Epithelial cell of proximal tubule (primary cell): ENCODE measurements at regions not wholly inside any gene's neighbourhood (a gene's known extent, or its start where the extent isn't known, plus 50 kb on each side); places are given as distances from the start of the nearest gene placed in this dataset.
"Not testable (repeated sequence)": the region's sequence is repeated elsewhere in the genome, so short reads cannot be mapped to it uniquely, and the experiment has no call there.

Experiments
- DNase-seq: peaks from one replicate; pipeline ENCODE4 v3.0.0-alpha.2; 2011; ENCODE audit warnings: low read depth
- H3K4me3 ChIP-seq: 2 replicates; pipeline ENCODE4 v1.5.1; 2011; ENCODE audit warnings: low read depth, mild to moderate bottlenecking, low read length
- TF ChIP-seq, protein P1 (sequence below): conservative IDR thresholded peaks from 2 replicates; pipeline ENCODE4 v1.5.1; 2012; ENCODE audit warnings: low read depth, mild to moderate bottlenecking, low read length

DNA sequence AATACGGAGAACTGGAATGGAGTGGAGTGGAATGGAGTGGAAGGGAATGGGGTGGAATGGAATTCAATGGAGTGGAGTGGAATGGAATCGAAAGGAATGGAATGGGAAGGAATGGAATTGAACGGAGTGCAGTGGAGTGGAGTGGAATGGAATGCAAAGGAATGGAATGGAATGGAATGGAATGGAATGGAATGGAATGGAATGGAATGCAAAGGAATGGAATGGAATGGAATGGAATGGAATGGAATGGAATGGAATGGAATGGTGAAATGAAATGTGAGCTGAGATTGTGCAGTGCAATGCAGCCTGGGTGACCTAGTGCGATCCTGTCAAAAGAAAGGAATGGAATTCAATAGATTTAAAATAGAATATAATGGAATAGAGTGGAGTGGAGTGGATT lies 357.3 kb upstream of the WSB1 start:
- H3K4me3 ChIP-seq, DNase-seq: not testable (repeated sequence)

DNA sequence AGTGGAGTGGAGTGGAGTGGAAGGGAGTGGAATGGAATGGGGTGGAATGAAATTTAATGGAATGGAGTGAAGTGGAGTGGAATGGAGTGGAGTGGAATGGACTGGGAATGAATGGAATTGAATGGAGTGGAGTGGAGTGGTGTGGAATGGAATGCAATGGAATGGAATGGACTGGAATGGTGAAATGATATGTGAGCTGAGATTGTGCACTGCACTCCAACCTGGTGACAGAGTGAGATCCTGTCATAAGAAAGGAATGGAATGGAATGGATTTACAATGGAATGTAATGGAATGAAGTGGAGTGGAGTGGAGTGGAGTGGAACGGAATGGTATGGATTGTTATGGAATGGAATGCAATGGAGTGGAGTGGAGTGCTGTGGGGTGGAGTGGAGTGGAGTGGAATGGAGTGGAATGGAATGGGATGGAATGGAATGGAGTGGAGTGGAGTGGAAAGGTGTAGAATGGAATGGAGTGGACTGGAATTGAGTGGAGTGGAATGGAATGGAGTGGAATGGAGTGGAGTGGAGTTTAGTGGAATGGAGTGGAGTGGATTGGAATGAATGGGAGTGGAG lies 356.1 kb upstream of the WSB1 start:
- not testable (repeated sequence) for DNase-seq, H3K4me3 ChIP-seq

DNA sequence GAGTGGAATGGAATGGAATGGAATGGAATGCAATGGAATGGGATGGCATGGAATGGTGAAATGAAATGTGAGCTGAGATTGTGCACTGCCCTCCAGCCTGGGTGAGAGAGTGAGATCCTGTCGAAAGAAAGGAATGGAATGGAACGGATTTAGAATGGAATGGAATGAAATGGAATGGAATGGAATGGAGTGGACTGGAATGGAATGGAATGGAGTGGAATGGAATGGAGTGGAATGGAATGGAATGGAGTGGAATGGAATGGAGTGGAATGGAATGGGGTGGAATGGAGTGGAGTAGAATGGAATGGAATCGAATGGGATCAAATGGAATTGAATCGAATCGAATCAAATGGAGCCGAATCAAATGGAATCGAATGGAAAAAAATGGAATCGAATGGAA lies 354.2 kb upstream of the WSB1 start:
- not testable (repeated sequence) for H3K4me3 ChIP-seq, DNase-seq

DNA sequence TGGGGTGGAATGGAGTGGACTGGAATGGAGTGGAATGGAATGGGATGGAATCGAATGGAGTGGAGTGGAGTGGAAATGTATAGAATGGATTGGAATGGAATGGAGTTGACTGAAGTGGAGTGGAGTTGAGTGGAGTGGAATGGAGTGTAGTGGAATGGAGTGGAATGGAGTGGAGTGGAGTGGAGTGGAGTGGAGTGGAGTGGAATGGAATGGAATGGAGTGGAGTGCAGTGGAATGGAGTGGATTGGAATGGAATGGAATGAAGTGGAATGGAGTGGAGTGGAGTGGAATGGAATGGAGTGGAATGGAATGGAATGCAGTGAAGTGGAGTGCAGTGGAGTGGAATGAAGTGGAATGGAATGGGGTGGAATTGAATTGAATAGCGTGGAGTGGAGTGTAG lies 353.3 kb upstream of the WSB1 start:
- H3K4me3 ChIP-seq: not testable (repeated sequence)

DNA sequence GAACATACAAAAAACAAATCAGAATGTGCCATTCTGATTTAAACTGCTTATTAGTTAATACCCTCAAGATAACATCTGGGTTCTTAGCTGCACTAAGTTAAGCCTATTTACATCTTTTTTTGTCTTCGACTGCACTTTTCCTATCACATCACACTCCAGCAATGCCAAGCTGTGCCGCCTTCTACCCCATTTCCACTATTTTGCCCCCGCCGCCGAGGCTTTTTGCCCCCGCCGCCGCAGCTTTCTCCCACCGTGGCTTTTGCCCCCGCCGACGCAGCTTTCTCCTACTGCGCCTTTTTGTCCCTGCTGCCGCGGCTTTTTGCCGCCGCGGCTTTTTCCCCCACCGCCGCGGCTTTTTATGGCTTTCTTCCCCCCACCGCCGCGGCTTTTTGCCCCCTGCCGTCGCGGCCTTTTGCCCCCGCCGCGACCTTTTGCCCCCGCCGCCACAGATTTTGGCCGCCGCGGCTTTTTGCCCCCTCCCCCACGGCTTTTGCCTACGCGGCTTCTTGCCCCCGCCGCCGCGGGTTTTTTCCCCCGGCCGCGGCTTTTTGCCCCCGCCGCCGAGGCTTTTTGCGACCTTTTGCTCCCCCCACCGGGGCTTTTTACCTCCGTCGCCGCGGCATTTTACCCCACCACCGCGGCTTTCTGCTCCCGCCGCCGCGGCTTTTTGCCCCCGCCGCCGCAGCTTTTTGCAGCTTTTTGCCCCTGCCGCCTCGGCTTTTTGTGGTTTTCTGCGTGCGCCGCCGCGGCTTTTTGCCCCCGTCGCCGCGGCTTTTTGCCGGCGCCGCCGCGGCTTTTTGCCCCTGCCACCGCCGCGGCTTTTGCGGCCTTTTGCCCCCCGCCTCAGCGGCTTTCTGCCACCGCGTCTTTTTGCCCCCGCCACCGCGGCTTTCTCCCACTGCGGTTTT lies 331.4 kb upstream of the WSB1 start:
- H3K4me3 ChIP-seq: no peak overlapping the region
- TF ChIP-seq, protein P1, sequence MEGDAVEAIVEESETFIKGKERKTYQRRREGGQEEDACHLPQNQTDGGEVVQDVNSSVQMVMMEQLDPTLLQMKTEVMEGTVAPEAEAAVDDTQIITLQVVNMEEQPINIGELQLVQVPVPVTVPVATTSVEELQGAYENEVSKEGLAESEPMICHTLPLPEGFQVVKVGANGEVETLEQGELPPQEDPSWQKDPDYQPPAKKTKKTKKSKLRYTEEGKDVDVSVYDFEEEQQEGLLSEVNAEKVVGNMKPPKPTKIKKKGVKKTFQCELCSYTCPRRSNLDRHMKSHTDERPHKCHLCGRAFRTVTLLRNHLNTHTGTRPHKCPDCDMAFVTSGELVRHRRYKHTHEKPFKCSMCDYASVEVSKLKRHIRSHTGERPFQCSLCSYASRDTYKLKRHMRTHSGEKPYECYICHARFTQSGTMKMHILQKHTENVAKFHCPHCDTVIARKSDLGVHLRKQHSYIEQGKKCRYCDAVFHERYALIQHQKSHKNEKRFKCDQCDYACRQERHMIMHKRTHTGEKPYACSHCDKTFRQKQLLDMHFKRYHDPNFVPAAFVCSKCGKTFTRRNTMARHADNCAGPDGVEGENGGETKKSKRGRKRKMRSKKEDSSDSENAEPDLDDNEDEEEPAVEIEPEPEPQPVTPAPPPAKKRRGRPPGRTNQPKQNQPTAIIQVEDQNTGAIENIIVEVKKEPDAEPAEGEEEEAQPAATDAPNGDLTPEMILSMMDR: no peak
- no peak for DNase-seq

More for the DNA sequence above, 353.3 kb upstream of the WSB1 start:
- DNase-seq: not testable (repeated sequence)

DNA sequence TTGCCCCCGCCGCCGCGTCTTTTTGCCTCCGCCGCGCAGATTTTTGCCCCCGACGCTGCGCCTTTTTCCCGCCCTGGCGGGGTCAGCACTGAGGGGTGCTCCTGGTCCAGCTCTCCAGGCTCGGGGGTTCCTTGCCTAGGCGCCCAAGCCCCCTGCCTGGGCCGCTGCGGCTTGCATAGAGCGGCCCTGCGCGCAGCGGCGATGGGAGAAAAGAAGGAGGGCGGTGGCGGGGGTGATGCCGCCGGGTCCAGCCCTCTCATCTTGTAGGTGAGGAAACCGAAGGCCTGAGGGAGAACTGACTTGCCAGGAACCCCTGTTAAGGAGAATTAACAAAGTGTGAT lies 330.8 kb upstream of the WSB1 start:
- TF ChIP-seq, protein P1: no peak
- DNase-seq: no peak
- H3K4me3 ChIP-seq: no peak overlapping the region

DNA sequence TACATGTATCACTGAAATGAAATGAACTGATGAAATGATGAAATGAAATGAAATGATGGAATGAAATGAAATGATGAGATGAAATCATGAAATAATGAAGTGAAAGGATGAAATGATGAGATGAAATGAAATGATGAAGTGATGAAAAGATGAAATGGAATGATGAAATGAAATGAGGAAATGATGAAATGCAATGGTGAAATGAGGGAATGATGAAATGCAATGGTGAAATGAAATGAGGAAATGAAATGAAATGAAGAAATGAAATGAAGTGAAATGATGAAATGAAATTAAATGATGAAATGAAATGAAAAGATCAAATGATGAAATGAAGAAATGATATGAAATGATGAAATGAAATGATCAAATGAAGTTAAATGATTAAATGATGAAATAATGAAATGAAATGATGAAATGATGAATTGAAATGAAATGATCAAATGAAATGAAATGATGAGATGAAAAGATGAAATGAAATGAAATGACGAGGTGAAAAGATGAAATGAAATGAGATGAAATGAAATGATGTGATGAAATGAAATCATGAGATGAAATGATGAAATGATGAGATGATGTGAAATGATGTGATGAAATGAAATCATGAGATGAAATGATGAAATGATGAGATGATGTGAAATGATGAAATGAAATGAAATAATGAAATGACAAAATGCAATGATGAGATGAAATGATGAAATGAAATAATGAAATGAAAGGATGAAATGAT lies 327.9 kb upstream of the WSB1 start:
- not testable (repeated sequence) for H3K4me3 ChIP-seq, DNase-seq

DNA sequence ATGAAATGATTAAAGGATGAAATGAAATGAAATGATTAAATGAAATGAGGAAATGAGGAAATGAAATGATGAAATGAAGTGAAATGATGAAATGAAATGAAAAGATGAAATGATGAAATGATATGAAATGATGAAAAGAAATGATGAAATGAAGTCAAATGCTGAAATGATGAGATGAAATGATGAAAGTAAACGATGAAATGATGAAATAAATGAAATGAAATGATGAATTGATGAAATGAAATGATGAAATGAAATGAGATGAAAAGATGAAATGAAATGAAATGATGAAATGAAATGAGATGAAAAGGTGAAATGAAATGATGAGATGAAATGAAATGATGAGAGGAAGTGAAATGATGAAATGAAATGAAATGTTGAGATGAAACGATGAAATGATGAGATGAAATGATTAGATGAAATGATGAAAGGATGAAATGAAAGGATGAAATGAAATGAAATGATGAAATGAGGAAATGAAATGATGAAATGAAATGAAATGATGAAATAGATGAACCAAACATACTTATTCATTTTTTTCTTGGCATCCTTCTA lies 327.2 kb upstream of the WSB1 start:
- not testable (repeated sequence) for DNase-seq, H3K4me3 ChIP-seq

DNA sequence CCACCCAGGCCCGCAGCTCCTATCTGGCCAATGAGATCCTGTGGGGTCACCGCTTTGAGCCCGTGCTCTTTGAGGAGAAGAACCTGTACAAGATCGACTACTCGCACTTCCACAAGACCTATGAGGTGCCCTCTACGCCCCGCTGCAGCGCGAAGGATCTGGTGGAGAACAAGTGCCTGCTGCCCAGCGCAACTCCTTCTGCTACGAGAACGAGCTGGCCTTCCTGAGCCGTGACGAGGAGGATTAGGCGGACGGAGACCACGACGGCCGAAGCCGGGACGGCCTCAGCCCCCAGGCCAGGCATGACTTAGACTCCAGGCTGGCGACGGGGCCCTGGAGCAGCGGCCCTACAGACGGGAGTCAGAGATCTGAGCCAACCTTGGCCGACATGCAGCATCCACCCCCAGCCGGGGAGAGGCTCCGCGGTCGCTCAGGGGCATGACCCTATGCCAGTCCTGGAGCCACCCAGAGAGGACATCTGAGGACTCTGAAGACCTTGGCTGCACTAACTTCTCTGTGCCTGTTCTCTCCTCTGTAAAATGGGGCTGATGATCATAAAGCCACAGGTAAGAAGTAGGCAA lies 312.0 kb upstream of the WSB1 start:
- DNase-seq, H3K4me3 ChIP-seq: not testable (repeated sequence)

DNA sequence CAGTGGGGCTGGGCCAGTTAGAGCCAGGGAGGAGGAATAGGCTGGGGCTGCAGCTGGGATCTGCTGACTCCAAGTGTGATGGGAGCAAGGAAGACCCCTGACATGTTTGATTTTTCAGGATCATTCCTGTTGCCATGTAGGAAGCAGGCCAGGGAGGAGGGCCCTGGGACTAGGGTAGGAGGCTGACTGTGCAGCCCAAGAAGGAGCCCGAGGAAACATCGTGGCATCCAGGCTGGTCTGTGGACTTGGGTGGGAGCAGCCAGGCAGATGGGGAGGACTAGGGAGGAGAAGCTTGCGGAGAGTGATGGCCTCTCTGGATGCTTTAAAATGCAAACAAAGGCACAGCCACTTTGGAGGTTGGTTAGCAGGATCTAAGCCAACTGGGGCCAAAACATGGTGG lies 311.4 kb upstream of the WSB1 start:
- not testable (repeated sequence) for DNase-seq, H3K4me3 ChIP-seq

DNA sequence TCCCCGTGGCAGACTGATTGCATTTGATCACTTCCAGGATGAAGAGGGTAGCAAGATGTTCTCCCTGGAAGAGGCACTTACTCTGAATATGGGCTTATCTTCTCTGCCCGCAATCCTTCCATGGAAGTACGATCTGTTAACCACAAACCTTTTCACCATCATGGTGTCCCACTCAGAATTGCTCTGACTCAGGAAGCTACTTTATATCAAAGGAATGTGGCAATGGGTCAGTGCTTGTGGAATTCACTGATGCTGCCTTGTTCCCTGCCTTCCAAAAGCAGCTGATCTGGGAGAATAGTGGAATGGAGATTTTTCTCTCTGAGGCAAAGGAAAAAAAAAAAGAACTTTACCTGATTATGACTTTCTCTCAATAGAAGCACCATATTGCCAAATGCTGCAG lies 306.1 kb upstream of the WSB1 start:
- H3K4me3 ChIP-seq, DNase-seq: not testable (repeated sequence)

DNA sequence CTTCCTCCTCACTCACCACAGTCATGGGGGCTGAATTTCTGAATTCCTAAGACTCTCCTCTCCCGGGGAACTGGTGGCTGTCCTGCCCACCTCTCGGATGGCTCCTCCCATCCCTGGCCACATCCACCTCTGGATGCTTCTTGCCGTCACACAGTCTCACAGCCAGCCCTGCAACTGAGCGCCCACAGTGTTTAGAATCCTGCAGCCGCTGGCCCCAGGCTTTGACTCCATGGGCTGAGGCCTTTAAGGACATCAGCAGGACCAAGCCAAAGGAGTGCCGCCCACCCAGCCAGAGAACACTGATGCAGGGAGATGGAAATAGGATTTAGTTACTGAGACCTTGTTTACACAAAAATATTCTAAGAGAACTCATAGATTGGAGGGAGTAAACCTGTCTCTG lies 299.3 kb upstream of the WSB1 start:
- not testable (repeated sequence) for DNase-seq

DNA sequence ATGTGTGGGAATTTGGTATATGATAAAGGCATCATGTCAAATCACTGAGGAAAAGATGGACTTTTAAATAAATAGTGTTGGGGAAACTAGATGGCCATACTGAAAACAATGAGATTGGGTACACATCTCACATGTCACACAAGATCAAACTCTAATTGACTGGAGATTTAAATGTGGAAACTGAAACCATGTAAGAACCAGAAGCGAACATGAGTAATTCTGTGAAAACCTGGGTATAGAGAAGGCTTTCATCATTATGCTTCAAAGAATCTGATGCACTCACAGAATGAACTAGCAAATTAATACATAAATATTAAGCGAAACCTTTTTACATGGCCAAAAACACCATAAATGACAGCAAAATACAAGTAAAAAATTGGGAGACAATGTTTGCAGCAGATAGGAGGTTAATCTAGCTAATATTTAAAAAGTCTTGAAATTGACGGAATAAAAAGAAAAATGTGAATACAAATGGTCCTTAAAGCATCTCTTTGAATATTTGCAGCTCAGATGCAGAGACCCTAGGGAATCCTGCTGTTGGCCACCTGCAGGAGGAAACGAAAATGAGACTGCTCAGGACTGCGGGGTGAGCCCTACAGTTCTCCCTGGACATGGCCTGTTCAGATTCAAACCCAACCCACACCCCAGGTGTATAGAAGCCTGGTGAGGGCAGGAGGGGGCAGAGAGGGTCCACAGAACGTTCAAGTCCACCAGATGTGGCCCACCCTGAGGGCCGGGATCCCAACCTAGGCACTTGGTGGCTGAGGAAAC lies 297.6 kb upstream of the WSB1 start:
- not testable (repeated sequence) for DNase-seq, H3K4me3 ChIP-seq

More for the DNA sequence above, 299.3 kb upstream of the WSB1 start:
- H3K4me3 ChIP-seq: not testable (repeated sequence)

DNA sequence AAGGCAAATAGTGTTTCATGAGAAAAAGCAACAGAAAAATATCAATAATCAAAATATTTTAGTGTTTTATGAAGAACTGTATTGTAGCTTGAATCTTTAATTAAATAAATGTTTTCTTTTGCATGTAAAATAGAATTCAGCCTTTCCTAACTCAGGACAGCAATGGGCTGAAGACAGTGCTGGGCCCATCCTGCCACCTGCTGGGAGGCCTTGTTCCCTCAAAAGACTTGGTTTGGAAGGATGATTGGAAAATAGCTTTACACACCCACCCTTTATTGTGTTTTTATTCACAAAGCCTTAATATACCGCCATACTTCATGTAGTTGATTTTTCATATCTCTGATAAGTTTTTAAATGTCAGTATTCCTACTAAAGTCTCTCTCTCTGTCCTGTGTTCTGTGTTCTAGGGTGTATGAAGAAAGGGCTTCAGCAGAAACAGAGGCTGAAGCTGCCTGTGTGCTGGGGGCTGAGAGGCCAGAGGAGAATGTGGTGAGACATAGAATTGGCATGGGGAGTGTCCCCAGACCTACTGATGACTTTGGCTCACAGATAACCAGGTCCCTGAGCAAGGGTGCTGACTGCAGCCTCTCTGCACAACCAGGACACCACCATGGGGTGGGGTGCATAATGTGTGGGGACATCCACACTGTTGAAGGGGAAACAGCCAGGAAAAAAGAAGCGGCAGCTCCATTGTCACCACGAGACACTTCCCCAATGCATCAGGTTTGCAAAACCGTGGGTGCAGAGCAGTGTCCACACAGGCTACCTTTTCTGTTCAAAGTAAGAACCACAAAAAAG lies 286.0 kb upstream of the WSB1 start:
- DNase-seq, H3K4me3 ChIP-seq: not testable (repeated sequence)
